Peyer's patch (tissue), 4 donors: ENCODE measurements at regions not wholly inside any gene's neighbourhood (a gene's known extent, or its start where the extent isn't known, plus 50 kb on each side); places are given as distances from the start of the nearest gene placed in this dataset.

Experiments
- POLR2A ChIP-seq, 2 donors: fragments of 450-650 bp; IDR thresholded peaks; one replicate each; pipeline ENCODE4 v1.5.1; 2017; ENCODE audit warnings: antibody characterized with exemption in 2 of 2, mild to moderate bottlenecking in 2 of 2, moderate library complexity in 2 of 2
- TF ChIP-seq, protein P1 (sequence below), 6 experiments: fragments of 450-650 bp in 4 of 6; fragments of 200-600 bp in 2 of 6; sonication (generic) in 1 of 6; IDR thresholded peaks; one replicate each; pipeline ENCODE4 v1.5.1; 2017 to 2019; ENCODE audit warnings: antibody characterized with exemption in 6 of 6, mild to moderate bottlenecking in 3 of 6, moderate library complexity in 1 of 6

DNA sequence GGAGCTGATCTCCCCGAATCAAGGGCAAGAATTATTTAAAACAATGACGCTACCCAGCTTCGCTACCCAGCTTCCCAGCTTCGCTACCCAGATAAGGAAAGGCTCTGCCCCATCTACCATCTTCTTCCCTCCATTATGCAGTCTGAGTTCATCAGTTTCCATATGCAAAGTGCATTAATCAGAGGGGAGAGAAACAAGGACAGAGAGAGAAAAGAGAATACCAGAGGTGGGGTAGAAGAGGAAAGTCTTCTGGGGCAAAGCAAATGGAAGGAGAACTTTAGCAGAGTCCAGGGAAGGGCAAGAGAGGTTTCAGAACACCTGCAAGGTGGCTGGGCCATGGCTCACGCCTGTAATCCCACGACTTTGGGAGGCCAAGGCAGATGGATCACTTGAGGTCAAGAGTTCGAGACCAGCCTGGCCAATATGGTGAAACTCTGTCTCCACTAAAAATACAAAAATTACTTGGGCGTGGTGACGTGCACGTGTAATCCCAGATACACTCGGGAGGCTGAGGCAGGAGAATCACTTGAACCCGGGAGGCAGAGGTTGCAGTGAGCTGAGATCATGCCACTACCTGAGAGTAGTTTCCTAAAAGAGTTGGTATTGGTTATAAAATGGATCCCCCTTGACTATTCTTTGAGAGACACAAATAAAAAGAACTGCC, 70.4 kb upstream of the SPATA12 start:
- TF ChIP-seq, protein P1, sequence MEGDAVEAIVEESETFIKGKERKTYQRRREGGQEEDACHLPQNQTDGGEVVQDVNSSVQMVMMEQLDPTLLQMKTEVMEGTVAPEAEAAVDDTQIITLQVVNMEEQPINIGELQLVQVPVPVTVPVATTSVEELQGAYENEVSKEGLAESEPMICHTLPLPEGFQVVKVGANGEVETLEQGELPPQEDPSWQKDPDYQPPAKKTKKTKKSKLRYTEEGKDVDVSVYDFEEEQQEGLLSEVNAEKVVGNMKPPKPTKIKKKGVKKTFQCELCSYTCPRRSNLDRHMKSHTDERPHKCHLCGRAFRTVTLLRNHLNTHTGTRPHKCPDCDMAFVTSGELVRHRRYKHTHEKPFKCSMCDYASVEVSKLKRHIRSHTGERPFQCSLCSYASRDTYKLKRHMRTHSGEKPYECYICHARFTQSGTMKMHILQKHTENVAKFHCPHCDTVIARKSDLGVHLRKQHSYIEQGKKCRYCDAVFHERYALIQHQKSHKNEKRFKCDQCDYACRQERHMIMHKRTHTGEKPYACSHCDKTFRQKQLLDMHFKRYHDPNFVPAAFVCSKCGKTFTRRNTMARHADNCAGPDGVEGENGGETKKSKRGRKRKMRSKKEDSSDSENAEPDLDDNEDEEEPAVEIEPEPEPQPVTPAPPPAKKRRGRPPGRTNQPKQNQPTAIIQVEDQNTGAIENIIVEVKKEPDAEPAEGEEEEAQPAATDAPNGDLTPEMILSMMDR (IDR thresholded peaks at IDR 0.05) = no peak
- TF ChIP-seq POLR2A (IDR thresholded peaks at IDR 0.05) = no peak
